ENCODE measurements at regions not wholly inside any gene's neighbourhood (a gene's known extent, or its start where the extent isn't known, plus 50 kb on each side); places are given as distances from the start of the nearest gene placed in this dataset.
"Not testable (repeated sequence)": the region's sequence is repeated elsewhere in the genome, so short reads cannot be mapped to it uniquely, and the experiment has no call there.

GRCh38 chr6:138667408-138667807 lies 106.2 kb upstream of the CCDC28A start:
- no peak overlapping the region for H3K9ac ChIP-seq (ENCODE audit: low read depth, low read length)
- no peaks in the 10 kb centered on the region for H3K27me3 ChIP-seq (ENCODE audit: insufficient read depth, low read length)
- no peaks in the 10 kb centered on the region for H3K9me3 ChIP-seq (ENCODE audit: insufficient read depth, low read depth, low read length)
- H3K36me3 ChIP-seq (ENCODE audit: insufficient read depth, low read depth, low read length): no peaks in the 10 kb centered on the region
- H3K27ac ChIP-seq (ENCODE audit: low read length): no peak overlapping the region
- 0 out of 2 replicates have a peak, but pooled peaks cover 2% of the 10 kb centered on the region for H3K4me1 ChIP-seq (ENCODE audit: insufficient read depth, low read length)
- H3K4me3 ChIP-seq (ENCODE audit: low read length): no peak overlapping the region

DNA sequence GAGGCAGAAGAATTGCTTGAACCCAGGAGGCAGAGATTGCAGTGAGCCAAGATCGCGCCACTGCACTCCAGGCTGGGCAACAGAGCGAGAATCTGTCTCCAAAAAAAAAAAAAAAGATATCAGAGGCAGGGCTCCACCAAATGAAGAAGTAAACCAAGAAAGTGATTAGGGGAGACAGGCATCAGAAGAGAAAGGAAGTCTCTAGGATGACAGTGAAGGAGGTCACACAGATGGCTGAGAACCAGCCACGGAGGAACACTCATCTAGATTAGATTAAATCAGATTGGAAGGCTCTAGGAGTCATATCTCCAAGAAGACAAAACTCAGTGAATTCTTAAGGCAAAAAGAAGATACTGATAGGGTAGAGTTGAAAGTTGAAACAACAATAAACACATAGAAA lies 102.2 kb upstream of the CCDC28A start:
- Histone ChIP-seq H3K9me3 (ENCODE audit: insufficient read depth, low read depth, low read length) (no peaks in the 10 kb centered on the region), H3K27ac (ENCODE audit: low read length) (no peak overlapping the region), H3K4me3 (ENCODE audit: low read length) (no peak overlapping the region), H3K36me3 (ENCODE audit: insufficient read depth, low read depth, low read length) (no peaks in the 10 kb centered on the region), H3K4me1 (ENCODE audit: insufficient read depth, low read length) (0 out of 2 replicates have a peak, but pooled peaks cover 2% of the 10 kb centered on the region), H3K27me3 (ENCODE audit: insufficient read depth, low read length) (no peaks in the 10 kb centered on the region), H3K9ac (ENCODE audit: low read depth, low read length) (no peak overlapping the region)

DNA sequence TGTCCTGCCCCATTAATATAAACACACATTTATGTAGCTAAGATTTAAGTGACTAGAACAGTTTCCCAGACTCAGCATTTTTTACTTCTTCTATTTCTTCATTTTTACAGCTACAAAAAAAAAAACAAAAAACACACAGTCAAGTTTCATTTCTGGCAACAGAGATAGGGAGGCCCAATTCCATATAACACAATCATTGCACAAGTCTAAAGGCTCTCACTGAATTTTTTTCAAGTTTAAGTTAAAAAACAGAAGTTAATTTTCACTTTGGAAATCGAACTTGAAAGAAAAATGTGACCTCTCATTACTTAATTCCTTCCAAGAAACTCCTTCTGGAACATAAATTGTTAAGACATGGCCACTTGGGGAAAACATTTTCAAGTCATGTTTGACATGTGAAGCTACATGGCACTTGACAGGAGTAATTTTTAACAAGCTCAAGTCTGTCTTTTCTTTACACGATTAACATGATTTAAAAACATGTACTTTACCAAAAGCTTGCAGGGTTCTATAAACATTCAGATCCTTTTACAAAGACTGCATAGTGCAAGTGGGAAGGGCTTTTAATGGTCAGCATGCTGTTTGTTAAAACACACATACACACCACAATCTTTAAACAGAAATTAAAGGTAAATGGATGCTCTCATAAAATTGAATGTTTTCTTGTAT lies 100.1 kb upstream of the CCDC28A start:
- Histone ChIP-seq H3K4me1 (ENCODE audit: insufficient read depth, low read length) (peaks cover 12% of the 10 kb centered on the region), H3K36me3 (ENCODE audit: insufficient read depth, low read depth, low read length) (no peaks in the 10 kb centered on the region), H3K9ac (ENCODE audit: low read depth, low read length) (no peak overlapping the region), H3K9me3 (ENCODE audit: insufficient read depth, low read depth, low read length) (no peaks in the 10 kb centered on the region), H3K27me3 (ENCODE audit: insufficient read depth, low read length) (no peaks in the 10 kb centered on the region), H3K4me3 (ENCODE audit: low read length) (no peak overlapping the region), H3K27ac (ENCODE audit: low read length) (no peak overlapping the region)

- not testable (repeated sequence) for H3K27ac ChIP-seq (ENCODE audit: low read length); H3K4me3 ChIP-seq (ENCODE audit: low read length); H3K36me3 ChIP-seq (ENCODE audit: insufficient read depth, low read depth, low read length); H3K9ac ChIP-seq (ENCODE audit: low read depth, low read length); H3K27me3 ChIP-seq (ENCODE audit: insufficient read depth, low read length); H3K9me3 ChIP-seq (ENCODE audit: insufficient read depth, low read depth, low read length)
- H3K4me1 ChIP-seq (ENCODE audit: insufficient read depth, low read length): peaks cover 11% of the 10 kb centered on the region
Observed at GRCh38 chr6:138674444-138674843, 99.1 kb upstream of the CCDC28A start.

DNA sequence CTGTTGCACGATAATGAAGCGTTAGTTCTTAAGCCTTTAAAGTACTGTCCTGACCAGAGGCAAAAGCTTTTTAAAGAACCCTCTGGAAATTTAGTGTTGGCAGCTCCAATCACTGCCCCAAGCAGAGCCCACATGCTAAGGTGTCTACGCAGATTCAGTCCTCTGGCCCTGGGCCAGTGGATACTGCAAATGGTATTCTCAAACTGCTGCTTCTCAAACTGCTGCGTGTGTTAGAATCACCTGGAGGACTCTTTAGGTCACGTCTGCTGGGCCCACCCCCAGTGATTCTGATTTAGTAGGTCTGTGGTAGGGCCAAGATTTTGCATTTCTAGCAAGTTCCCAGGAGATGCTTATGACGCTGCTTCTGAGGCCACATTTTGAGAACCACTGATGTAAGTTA lies 96.0 kb upstream of the CCDC28A start:
- Histone ChIP-seq H3K4me1 (ENCODE audit: insufficient read depth, low read length) (peaks cover 16% of the 10 kb centered on the region), H3K9ac (ENCODE audit: low read depth, low read length) (no peak overlapping the region), H3K36me3 (ENCODE audit: insufficient read depth, low read depth, low read length) (no peaks in the 10 kb centered on the region), H3K4me3 (ENCODE audit: low read length) (no peak overlapping the region), H3K27ac (ENCODE audit: low read length) (no peak overlapping the region), H3K9me3 (ENCODE audit: insufficient read depth, low read depth, low read length) (no peaks in the 10 kb centered on the region), H3K27me3 (ENCODE audit: insufficient read depth, low read length) (no peaks in the 10 kb centered on the region)

- no peak overlapping the region for H3K9ac ChIP-seq (ENCODE audit: low read depth, low read length)
- H3K9me3 ChIP-seq (ENCODE audit: insufficient read depth, low read depth, low read length): no peaks in the 10 kb centered on the region
- H3K4me1 ChIP-seq (ENCODE audit: insufficient read depth, low read length): peaks cover 18% of the 10 kb centered on the region
- no peak overlapping the region for H3K27ac ChIP-seq (ENCODE audit: low read length)
- H3K4me3 ChIP-seq (ENCODE audit: low read length): no peak overlapping the region
- H3K36me3 ChIP-seq (ENCODE audit: insufficient read depth, low read depth, low read length): no peaks in the 10 kb centered on the region
- no peaks in the 10 kb centered on the region for H3K27me3 ChIP-seq (ENCODE audit: insufficient read depth, low read length)
Observed at GRCh38 chr6:138678168-138678567, 95.4 kb upstream of the CCDC28A start.

- Histone ChIP-seq H3K4me1 (ENCODE audit: insufficient read depth, low read length) (peaks cover 19% of the 10 kb centered on the region), H3K27ac (ENCODE audit: low read length) (no peak overlapping the region), H3K27me3 (ENCODE audit: insufficient read depth, low read length) (no peaks in the 10 kb centered on the region), H3K36me3 (ENCODE audit: insufficient read depth, low read depth, low read length) (no peaks in the 10 kb centered on the region), H3K9me3 (ENCODE audit: insufficient read depth, low read depth, low read length) (no peaks in the 10 kb centered on the region), H3K9ac (ENCODE audit: low read depth, low read length) (no peak overlapping the region), H3K4me3 (ENCODE audit: low read length) (no peak overlapping the region)
Observed at GRCh38 chr6:138680085-138680484, 93.5 kb upstream of the CCDC28A start.

- H3K36me3 ChIP-seq (ENCODE audit: insufficient read depth, low read depth, low read length): no peaks in the 10 kb centered on the region
- no peaks in the 10 kb centered on the region for H3K9me3 ChIP-seq (ENCODE audit: insufficient read depth, low read depth, low read length)
- peaks cover 19% of the 10 kb centered on the region for H3K4me1 ChIP-seq (ENCODE audit: insufficient read depth, low read length)
- H3K4me3 ChIP-seq (ENCODE audit: low read length): no peak overlapping the region
- H3K9ac ChIP-seq (ENCODE audit: low read depth, low read length): no peak overlapping the region
- H3K27me3 ChIP-seq (ENCODE audit: insufficient read depth, low read length): no peaks in the 10 kb centered on the region
- H3K27ac ChIP-seq (ENCODE audit: low read length): no peak overlapping the region
Observed at GRCh38 chr6:138681627-138682026, 91.9 kb upstream of the CCDC28A start.

DNA sequence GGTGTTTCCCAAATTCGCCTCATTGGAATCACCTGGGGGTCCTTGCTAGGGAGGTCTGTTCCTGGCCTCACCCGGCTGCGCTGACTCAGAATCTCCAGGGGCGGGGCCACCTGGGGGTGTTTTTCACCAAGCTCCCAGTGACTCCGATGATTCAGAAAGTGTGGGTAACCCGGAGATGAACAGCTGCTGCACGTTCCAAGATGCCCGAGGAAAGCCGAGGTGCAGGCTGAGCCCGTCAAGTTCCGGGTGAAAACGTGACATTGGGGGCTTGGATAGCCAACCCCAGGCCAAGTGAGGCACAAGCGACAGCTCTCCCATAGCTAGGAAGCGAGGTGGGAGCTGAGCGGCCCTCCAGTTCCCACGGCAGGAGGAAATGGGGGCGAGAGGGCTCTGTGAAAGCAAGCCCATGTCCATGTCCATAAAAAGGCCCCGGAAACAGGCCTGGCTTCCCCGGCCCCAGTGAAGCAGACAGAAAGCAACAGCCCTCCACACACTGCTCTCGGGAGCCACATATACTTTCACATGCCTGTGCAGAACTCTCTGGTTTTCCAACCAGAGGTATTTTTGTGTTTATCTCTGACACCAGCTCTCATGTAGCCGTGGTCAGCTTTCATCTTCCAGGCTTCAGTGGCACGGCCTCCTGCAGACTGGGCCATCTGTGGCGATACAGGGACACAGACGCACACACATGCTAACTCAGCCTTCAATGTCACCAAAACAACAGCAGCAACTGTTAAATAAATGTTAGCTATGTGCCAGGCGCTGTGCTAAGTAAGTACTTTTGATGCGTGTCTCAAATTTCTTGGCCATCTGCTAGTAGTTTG lies 90.7 kb upstream of the CCDC28A start:
- Histone ChIP-seq H3K27me3 (ENCODE audit: insufficient read depth, low read length) (no peaks in the 10 kb centered on the region), H3K27ac (ENCODE audit: low read length) (no peak overlapping the region), H3K4me1 (ENCODE audit: insufficient read depth, low read length) (peaks cover 13% of the 10 kb centered on the region), H3K36me3 (ENCODE audit: insufficient read depth, low read depth, low read length) (no peaks in the 10 kb centered on the region), H3K4me3 (ENCODE audit: low read length) (no peak overlapping the region), H3K9me3 (ENCODE audit: insufficient read depth, low read depth, low read length) (no peaks in the 10 kb centered on the region), H3K9ac (ENCODE audit: low read depth, low read length) (no peak overlapping the region)

GRCh38 chr6:138685257-138685656 lies 88.3 kb upstream of the CCDC28A start:
- Histone ChIP-seq H3K9me3 (ENCODE audit: insufficient read depth, low read depth, low read length) (no peaks in the 10 kb centered on the region), H3K9ac (ENCODE audit: low read depth, low read length) (no peak overlapping the region), H3K4me3 (ENCODE audit: low read length) (no peak overlapping the region), H3K27me3 (ENCODE audit: insufficient read depth, low read length) (no peaks in the 10 kb centered on the region), H3K27ac (ENCODE audit: low read length) (no peak overlapping the region), H3K4me1 (ENCODE audit: insufficient read depth, low read length) (peaks cover 10% of the 10 kb centered on the region; the same call in 1 of the 2 replicates), H3K36me3 (ENCODE audit: insufficient read depth, low read depth, low read length) (no peaks in the 10 kb centered on the region)

- no peak overlapping the region for H3K9ac ChIP-seq (ENCODE audit: low read depth, low read length)
- no peaks in the 10 kb centered on the region for H3K9me3 ChIP-seq (ENCODE audit: insufficient read depth, low read depth, low read length)
- H3K4me1 ChIP-seq (ENCODE audit: insufficient read depth, low read length): peaks cover 10% of the 10 kb centered on the region; the same call in 1 of the 2 replicates
- no peak overlapping the region for H3K4me3 ChIP-seq (ENCODE audit: low read length)
- H3K27ac ChIP-seq (ENCODE audit: low read length): no peak overlapping the region
- no peaks in the 10 kb centered on the region for H3K36me3 ChIP-seq (ENCODE audit: insufficient read depth, low read depth, low read length)
- no peaks in the 10 kb centered on the region for H3K27me3 ChIP-seq (ENCODE audit: insufficient read depth, low read length)
Observed at GRCh38 chr6:138685781-138686180, 87.8 kb upstream of the CCDC28A start.

- Histone ChIP-seq H3K36me3 (ENCODE audit: insufficient read depth, low read depth, low read length) (no peaks in the 10 kb centered on the region), H3K9ac (ENCODE audit: low read depth, low read length) (no peak overlapping the region), H3K4me3 (ENCODE audit: low read length) (no peak overlapping the region), H3K27me3 (ENCODE audit: insufficient read depth, low read length) (peaks cover 2% of the 10 kb centered on the region; the same call in 1 of the 2 replicates), H3K9me3 (ENCODE audit: insufficient read depth, low read depth, low read length) (no peaks in the 10 kb centered on the region), H3K4me1 (ENCODE audit: insufficient read depth, low read length) (no peaks in the 10 kb centered on the region; the same call in 1 of the 2 replicates), H3K27ac (ENCODE audit: low read length) (no peak overlapping the region)
Observed at GRCh38 chr6:138688580-138688979, 85.0 kb upstream of the CCDC28A start.
